GM19455 (cell line): ENCODE measurements at regions not wholly inside any gene's neighbourhood (a gene's known extent, or its start where the extent isn't known, plus 50 kb on each side); places are given as distances from the start of the nearest gene placed in this dataset.

Experiments
- ATAC-seq: cut with Tn5 transposase; IDR thresholded peaks from one replicate; pipeline ENCODE4 v1.9.1; 2021; ENCODE audit not compliant: unreplicated experiment

- ATAC-seq = no peak
These were observed 354.6 kb upstream of the ADGRL2 start for GRCh38 chr1:81446000-81446669.

DNA sequence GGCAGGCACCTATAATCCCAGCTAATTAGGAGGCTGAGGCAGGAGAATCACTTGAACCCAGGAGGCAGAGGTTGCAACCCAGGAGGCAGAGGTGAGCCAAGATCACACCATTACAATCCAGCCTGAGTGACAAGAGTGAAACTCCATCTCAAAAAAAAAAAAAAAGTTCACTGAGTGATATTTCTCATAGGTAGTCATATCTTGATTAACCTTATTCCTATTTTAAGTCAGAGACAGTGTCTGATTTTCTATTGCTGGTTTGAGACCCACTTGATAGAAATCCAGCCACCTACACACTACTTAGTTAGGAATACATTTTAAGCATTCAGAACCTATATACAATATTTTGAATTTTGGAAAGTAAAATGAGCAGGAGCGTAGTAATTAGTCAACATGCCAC is 357.4 kb upstream of the ADGRL2 start:
- no peak for ATAC-seq

DNA sequence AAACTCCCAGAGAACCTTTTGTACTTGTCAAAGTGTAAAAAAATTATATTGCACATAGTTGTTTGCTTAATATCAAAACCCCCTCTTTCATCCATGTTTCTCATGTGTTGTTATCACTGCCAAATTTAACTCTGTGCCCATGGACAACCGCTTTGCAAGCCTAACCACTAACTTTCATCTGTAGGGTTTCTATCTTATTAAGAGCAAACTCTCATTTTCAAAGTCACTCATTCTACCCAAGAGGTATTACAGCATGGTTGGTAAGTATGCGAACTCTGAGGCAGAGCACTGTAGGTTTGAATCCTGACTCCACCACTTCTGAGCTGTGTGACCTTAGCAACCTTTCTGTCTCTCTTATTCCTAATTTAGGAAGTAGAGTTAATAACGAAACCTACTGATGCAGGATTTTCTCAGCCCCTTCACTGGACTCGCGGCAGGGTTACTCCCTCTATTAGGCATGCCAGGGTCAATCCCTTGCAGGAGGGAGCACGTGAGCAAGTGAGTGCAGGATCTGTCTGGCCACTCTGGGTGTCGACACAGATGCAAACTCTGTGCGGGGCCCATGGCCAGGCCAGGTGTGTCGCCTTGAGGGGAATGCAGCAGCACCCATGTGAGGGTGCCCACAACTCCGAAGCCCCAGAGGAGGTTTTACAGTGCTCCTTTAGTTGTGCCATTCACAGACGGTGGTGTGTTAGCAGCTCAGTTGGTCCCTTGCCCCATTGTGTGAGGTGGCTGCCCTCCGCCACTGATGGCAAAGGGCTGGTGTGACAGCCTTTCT is 361.5 kb upstream of the ADGRL2 start:
- ATAC-seq = no peak

GRCh38 chr1:81437649-81438048 is 363.1 kb upstream of the ADGRL2 start:
- ATAC-seq = peak; percentile 75

- ATAC-seq = no peak
These were observed 363.5 kb upstream of the ADGRL2 start for GRCh38 chr1:81437213-81437612.

DNA sequence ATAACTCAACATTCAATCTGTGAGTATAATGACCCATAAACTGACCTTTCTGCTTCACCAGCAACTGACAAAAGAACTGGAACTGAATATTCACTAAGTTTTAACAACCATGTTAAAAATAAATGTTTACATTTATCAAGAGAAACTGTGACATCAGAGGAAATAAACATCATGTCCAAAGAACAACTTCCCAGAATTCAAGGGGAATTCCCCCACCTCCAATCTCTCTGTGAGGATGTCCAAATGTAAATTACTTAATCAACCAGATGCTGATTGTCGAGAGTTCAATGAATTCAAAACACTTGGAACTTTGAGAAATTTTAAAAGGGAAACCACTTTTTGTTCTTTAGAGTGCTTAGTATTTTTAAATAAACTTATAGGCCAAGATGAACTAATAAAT is 365.6 kb upstream of the ADGRL2 start:
- ATAC-seq = no peak

GRCh38 chr1:81433676-81434075 is 367.1 kb upstream of the ADGRL2 start:
- ATAC-seq = no peak

GRCh38 chr1:81432654-81433109 is 368.1 kb upstream of the ADGRL2 start:
- ATAC-seq = no peak

- no peak for ATAC-seq
These were observed 368.7 kb upstream of the ADGRL2 start for GRCh38 chr1:81432059-81432458.

DNA sequence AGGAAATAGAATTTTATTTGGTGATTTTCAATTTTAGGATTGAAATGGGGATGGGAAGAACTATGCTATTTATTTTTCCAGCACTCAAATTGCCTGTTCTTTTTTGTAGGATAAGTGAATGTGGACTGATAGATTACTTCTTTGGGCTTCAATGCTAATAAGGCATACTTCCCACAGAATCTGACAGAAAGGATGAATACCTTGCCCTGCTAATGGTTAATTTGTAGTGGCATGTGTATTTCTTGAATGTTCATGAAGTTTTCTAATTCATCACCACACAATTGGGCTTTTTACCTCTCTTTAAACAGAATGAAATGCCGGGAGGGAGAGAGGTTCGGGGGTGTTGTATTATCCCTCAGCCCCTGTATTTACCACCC is 369.1 kb upstream of the ADGRL2 start:
- no peak for ATAC-seq

- ATAC-seq = no peak
These were observed 369.6 kb upstream of the ADGRL2 start for GRCh38 chr1:81430955-81431623.

DNA sequence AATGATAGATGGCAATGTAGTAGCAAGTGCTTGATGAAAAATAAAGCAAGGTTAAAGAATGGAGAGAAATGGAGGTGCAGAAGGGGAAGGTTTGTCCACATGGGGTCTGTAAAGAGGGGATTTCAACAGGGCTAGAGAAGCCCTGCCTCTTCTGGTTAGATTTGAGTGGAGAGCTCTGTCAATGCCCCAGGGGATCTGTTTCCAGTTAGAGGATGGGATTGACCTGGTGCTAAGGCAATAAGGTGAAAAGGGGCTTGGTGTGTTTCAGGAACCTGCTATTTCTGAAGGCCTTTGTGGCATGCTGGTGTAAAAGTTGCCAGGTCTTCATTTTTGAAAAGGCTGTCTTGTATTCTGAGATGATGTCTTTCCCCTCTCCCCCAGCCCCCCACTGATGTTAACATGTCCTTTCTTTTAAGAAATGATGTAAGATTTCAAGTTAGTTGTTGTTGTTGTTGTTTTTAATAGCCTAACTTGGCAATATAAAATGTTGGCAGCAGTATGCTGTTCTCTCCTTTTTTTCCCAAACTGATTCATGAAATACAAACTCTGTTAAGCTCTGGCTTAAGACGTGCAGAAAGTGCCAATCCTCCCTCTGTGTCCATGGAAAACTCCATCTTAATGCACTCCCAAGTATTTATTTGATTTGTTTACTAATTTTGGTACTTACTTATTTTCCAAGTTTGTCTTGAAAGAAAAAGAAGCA is 370.3 kb upstream of the ADGRL2 start:
- ATAC-seq = no peak

- no peak for ATAC-seq
These were observed 371.7 kb upstream of the ADGRL2 start for GRCh38 chr1:81428998-81429397.

DNA sequence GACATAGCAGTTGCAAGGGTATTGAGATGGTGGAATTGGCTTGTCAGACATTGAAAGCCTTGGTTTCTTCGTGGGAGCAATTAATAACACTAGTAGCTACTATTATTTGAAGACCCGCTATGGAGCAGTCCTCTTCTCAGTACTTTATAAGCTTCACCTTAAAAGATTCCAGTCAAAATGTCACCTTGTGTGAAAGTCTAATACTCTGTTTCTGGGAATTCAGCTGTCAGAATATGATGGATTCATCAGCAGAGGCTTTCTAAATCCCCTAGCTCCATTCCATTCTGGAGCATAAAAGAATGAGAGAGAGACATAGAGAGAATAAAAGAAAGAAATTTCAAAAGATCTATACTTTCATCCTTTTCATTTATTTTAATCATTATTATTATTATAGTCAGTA is 375.9 kb upstream of the ADGRL2 start:
- no peak for ATAC-seq

DNA sequence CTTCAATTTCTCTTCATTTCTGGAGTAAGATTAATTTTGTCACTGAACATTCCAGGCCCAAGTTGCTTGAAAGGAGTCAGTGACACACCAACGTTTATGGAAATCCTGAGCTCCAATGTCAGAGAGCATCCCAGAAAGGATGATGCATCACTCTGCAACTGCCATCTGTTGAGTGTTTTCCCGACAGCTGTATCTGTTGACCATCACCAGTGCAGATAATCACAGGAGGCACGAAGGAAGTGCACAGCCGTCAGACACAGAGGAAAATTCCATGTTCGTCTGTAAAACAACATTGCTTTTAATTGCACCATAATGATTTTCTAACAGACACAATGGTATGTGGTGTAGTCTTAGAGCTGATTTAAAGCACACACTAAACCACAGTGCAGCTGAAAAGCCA is 376.7 kb upstream of the ADGRL2 start:
- ATAC-seq = no peak

DNA sequence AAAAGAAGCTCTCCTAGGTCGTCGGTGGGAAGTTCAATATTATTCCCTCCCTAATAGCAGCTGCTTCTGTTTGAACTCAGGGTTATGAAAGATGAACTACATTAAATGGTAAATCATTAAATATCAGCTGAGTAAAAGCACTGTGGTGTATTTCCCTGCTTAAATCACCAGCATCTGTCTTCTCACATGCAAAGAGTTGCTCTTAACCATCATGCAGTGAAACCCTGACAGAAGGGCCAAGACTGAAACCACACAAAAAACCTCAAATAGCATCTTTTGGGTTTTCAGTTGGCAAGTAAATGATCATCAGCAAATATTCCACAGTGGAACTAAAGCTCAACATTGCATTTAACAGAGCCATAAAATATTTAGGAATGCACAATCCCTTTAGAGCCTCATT is 380.0 kb upstream of the ADGRL2 start:
- peak; percentile 58 for ATAC-seq

DNA sequence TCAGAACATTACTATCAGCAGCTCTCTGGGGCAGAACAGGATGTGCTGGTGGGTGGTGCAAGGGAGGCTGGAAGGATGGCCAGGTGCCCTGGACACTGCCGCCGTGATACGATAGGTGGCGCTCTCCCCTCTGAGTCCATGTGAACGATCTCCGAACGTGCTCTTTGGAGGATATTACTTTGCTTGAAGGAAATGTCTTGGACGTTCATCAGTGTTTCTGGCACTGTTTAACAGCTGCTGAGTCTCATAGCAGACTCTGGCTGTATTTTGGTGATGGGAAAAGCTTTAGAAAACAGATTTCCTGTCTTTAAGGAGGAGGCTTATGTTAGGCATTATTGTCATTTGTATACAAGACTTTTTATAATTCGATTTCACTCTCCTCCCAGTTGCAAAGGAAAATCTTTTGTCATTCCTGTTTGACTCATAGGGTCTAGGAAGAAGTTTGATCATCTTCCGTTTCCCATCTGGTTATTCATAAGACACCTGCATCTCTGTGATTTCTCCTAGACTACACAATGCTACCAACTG is 386.2 kb upstream of the ADGRL2 start:
- ATAC-seq = peak; percentile 59

DNA sequence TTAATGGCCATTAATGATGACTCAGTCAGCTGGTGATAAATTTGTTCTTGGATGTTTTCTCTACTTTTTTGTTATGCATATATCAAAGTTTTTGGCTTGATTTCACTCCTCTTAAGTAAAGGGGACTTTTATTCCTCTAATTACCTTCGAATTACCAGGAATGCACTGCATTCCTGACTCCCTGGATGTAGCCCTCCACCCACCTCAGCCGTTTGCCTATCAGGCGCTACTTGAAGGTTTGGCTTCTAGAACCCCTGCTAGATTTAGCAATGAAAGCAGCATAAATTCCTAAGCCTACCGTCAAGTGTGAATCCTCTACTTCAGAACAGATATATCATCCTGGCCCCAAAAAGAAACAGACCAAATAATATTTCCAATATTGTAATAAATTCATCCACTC is 387.8 kb upstream of the ADGRL2 start:
- ATAC-seq = no peak

- no peak for ATAC-seq
These were observed 389.8 kb upstream of the ADGRL2 start for GRCh38 chr1:81410941-81411340.

DNA sequence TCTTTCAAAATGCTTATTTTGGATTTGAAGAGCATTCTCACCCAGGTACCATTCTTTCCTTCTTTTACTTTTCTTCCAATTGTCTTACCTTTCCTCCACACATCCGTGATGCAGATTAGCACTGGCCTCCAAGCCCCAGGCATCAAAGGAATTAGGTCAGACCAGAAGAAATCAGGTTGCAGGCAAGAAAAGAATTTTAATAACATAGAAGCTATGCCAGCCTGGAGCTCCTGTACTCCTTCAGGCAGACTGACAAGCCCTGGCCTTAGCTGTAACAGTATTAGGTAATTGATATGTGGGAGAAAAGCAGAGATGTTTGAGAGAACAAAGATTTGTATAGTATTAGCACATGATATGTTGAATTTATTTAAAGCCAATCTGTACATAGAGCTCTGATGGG is 390.4 kb upstream of the ADGRL2 start:
- no peak for ATAC-seq

DNA sequence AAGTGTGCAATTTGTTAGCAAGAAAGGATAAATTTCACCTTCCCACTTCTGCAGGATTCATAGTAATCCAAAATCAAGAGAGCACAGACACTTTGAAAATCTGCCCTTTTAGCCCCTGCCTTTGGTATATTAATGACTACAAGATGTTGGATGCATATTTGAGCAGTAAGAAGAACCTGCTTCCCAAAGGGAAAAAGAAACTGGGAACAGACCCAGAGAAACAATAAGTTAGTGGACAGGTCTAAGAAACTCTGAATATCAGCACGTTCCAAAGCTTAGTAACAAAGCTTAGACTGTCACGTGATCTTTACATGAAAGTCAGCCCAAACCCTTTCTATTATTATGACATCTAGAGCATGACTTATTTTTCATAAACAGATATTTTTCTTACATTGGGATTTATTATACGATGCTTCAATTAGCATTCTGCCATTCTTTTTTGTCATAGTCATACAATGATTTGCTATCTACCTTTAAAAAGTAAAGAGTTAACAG is 390.9 kb upstream of the ADGRL2 start:
- ATAC-seq = no peak
